GM19035 (cell line): ENCODE measurements at regions not wholly inside any gene's neighbourhood (a gene's known extent, or its start where the extent isn't known, plus 50 kb on each side); places are given as distances from the start of the nearest gene placed in this dataset.

ENCODE experiments used
- ATAC-seq: cut with Tn5 transposase; IDR thresholded peaks from one replicate; pipeline ENCODE4 v1.9.1; 2021; ENCODE audit not compliant: unreplicated experiment

GRCh38 chr9:108656566-108656965, 199.2 kb downstream of the ACTL7B start:
- no peak for ATAC-seq

- no peak for ATAC-seq
These were observed 200.0 kb downstream of the ACTL7B start for GRCh38 chr9:108655818-108656217.

- ATAC-seq = no peak
These were observed 201.2 kb downstream of the ACTL7B start for GRCh38 chr9:108654566-108654965.

- ATAC-seq = no peak
These were observed 202.9 kb downstream of the ACTL7B start for GRCh38 chr9:108652851-108653250.

- ATAC-seq = no peak
These were observed 205.0 kb downstream of the ACTL7B start for GRCh38 chr9:108650826-108651225.

- ATAC-seq = no peak
These were observed 210.3 kb downstream of the ACTL7B start for GRCh38 chr9:108645520-108645919.

GRCh38 chr9:108643731-108644510, 211.9 kb downstream of the ACTL7B start:
- ATAC-seq = no peak

GRCh38 chr9:108642871-108643270, 212.9 kb downstream of the ACTL7B start:
- no peak for ATAC-seq

GRCh38 chr9:108640230-108640629, 215.6 kb downstream of the ACTL7B start:
- ATAC-seq = no peak

- no peak for ATAC-seq
These were observed 216.1 kb downstream of the ACTL7B start for GRCh38 chr9:108639696-108640095.

GRCh38 chr9:108639091-108639490, 216.7 kb downstream of the ACTL7B start:
- no peak for ATAC-seq

GRCh38 chr9:108637340-108637739, 218.4 kb downstream of the ACTL7B start:
- ATAC-seq = no peak

- ATAC-seq = no peak
These were observed 219.8 kb downstream of the ACTL7B start for GRCh38 chr9:108636013-108636412.

- no peak for ATAC-seq
These were observed 220.9 kb downstream of the ACTL7B start for GRCh38 chr9:108634672-108635462.

GRCh38 chr9:108634204-108634603, 221.6 kb downstream of the ACTL7B start:
- ATAC-seq = no peak

GRCh38 chr9:108631496-108632285, 224.1 kb downstream of the ACTL7B start:
- no peak for ATAC-seq

GRCh38 chr9:108628316-108628715, 227.5 kb downstream of the ACTL7B start:
- ATAC-seq = no peak

GRCh38 chr9:108626743-108627142, 229.0 kb downstream of the ACTL7B start:
- ATAC-seq = no peak

- ATAC-seq = no peak
These were observed 233.6 kb downstream of the ACTL7B start for GRCh38 chr9:108621991-108622855.

GRCh38 chr9:108620767-108621166, 235.0 kb downstream of the ACTL7B start:
- no peak for ATAC-seq
